CD14-positive monocyte (primary cell): ENCODE measurements at regions not wholly inside any gene's neighbourhood (a gene's known extent, or its start where the extent isn't known, plus 50 kb on each side); places are given as distances from the start of the nearest gene placed in this dataset.

Experiments used
- DNase-seq, 3 donors: peaks; one replicate each; pipeline ENCODE4 v3.0.0-alpha.2; 2011 to 2022
- H2AFZ ChIP-seq: 2 replicates; pipeline ENCODE4 v1.6.0; 2012; ENCODE audit warnings: mild to moderate bottlenecking, low read depth, low read length, inconsistent platforms; ENCODE audit not compliant: insufficient read depth, poor library complexity, severe bottlenecking
- H3K27ac ChIP-seq, 2 donors: 1 replicate in 1 of 2; 2 replicates in 1 of 2; pipeline ENCODE4 v1.5.1; 2012 to 2013; ENCODE audit warnings: low read length in 2 of 2, control low read depth in 1 of 2, inconsistent platforms in 1 of 2, low read depth in 1 of 2, mild to moderate bottlenecking in 1 of 2
- H3K27me3 ChIP-seq, 2 donors: one replicate each; pipeline versions ENCODE4 v1.6.0 to v1.6.1; 2011 to 2013; ENCODE audit warnings: low read length in 2 of 2; ENCODE audit not compliant: control insufficient read depth in 2 of 2, insufficient read depth in 2 of 2
- H3K36me3 ChIP-seq, 2 donors: replicated peaks in 1 of 2; 1 replicate in 1 of 2; 2 replicates in 1 of 2; pipeline versions ENCODE4 v1.5.1 to v1.6.1; 2012 to 2013; ENCODE audit warnings: low read length in 2 of 2, control low read depth in 1 of 2, inconsistent platforms in 1 of 2, mild to moderate bottlenecking in 1 of 2; ENCODE audit not compliant: insufficient read depth in 2 of 2, control insufficient read depth in 1 of 2
- H3K4me1 ChIP-seq, 2 donors: 1 replicate in 1 of 2; 2 replicates in 1 of 2; pipeline versions ENCODE4 v1.5.1 to v1.6.1; 2012 to 2013; ENCODE audit warnings: low read length in 2 of 2, control low read depth in 1 of 2, inconsistent platforms in 1 of 2, mild to moderate bottlenecking in 1 of 2, moderate library complexity in 1 of 2; ENCODE audit not compliant: insufficient read depth in 2 of 2, control insufficient read depth in 1 of 2
- H3K4me2 ChIP-seq: replicated peaks from 2 replicates; pipeline ENCODE3; 2012; ENCODE audit warnings: low read length, moderate library complexity, mild to moderate bottlenecking; ENCODE audit not compliant: poor library complexity, severe bottlenecking; ENCODE audit errors: extremely low read depth
- H3K4me3 ChIP-seq, 3 experiments: fragments of 200-600 bp in 1 of 3; sonication (generic) in 1 of 3; replicated peaks in 1 of 3; 1 replicate in 2 of 3; 2 replicates in 1 of 3; pipeline ENCODE4 v1.5.1; 2011 to 2013; ENCODE audit warnings: low read length in 3 of 3, mild to moderate bottlenecking in 3 of 3, control low read depth in 2 of 3, low read depth in 2 of 3, inconsistent platforms in 1 of 3, moderate library complexity in 1 of 3
- H3K79me2 ChIP-seq: 2 replicates; pipeline ENCODE4 v1.6.0; 2012; ENCODE audit warnings: mild to moderate bottlenecking, control low read depth, inconsistent platforms, low read length, moderate library complexity; ENCODE audit not compliant: insufficient read depth
- H3K9ac ChIP-seq: 2 replicates; pipeline ENCODE4 v1.6.0; 2017; ENCODE audit warnings: low read length, mild to moderate bottlenecking; ENCODE audit not compliant: insufficient read depth, poor library complexity, severe bottlenecking
- H3K9me3 ChIP-seq, 2 donors: replicated peaks in 1 of 2; 1 replicate in 1 of 2; 2 replicates in 1 of 2; pipeline versions ENCODE4 v1.5.1 to v1.6.1; 2012 to 2013; ENCODE audit warnings: low read length in 2 of 2, control low read depth in 1 of 2; ENCODE audit not compliant: control insufficient read depth in 1 of 2, insufficient read depth in 1 of 2
- H4K20me1 ChIP-seq: 2 replicates; pipeline ENCODE4 v1.6.0; 2012; ENCODE audit warnings: mild to moderate bottlenecking, low read length, control low read depth, moderate library complexity; ENCODE audit not compliant: insufficient read depth
- H3K27ac Mint-ChIP-seq, 7 donors: one replicate each; pipeline ENCODE4 v1.8.0; 2020; ENCODE audit warnings: mild to moderate bottlenecking in 7 of 7, mixed read lengths in 7 of 7, moderate library complexity in 6 of 7, inconsistent platforms in 2 of 7
- H3K27me3 Mint-ChIP-seq, 3 donors: one replicate each; pipeline ENCODE4 v1.8.0; 2021 to 2022; ENCODE audit warnings: low read depth in 3 of 3, mild to moderate bottlenecking in 3 of 3, mixed read lengths in 3 of 3, moderate library complexity in 3 of 3, inconsistent platforms in 1 of 3
- H3K36me3 Mint-ChIP-seq, 2 donors: one replicate each; pipeline ENCODE4 v1.8.0; 2020; ENCODE audit warnings: mixed read lengths in 2 of 2, inconsistent platforms in 1 of 2, mild to moderate bottlenecking in 1 of 2
- H3K4me1 Mint-ChIP-seq: one replicate; pipeline ENCODE4 v1.8.0; 2020; ENCODE audit warnings: mild to moderate bottlenecking, mixed read lengths
- H3K4me3 Mint-ChIP-seq, 2 donors: one replicate each; pipeline ENCODE4 v1.8.0; 2020; ENCODE audit warnings: mild to moderate bottlenecking in 2 of 2, mixed read lengths in 2 of 2, moderate library complexity in 1 of 2
- H3K9me3 Mint-ChIP-seq, 7 donors: one replicate each; pipeline ENCODE4 v1.8.0; 2020 to 2022; ENCODE audit warnings: mixed read lengths in 7 of 7, mild to moderate bottlenecking in 6 of 7, moderate library complexity in 6 of 7, inconsistent platforms in 2 of 7
- WGBS: methylation state at CpG from one replicate; pipeline ENCODE4 v1.1.5; 2013; ENCODE audit warnings: missing lambda C conversion rate; ENCODE audit not compliant: insufficient coverage; 5-methylcytosine and 5-hydroxymethylcytosine counted together
- intact Hi-C, 2 donors: fragments of 100-400 bp; cut with micrococcal nuclease; formaldehyde crosslinking; loops; one replicate each; pipeline versions ENCODE4 v1.15.0 to v1.15.1; 2023
- TF ChIP-seq, protein P1 (sequence below): fragments of 200-600 bp; IDR thresholded peaks from one replicate; pipeline ENCODE4 v1.8.0; 2022; ENCODE audit warnings: antibody characterized with exemption, mild to moderate bottlenecking

DNA sequence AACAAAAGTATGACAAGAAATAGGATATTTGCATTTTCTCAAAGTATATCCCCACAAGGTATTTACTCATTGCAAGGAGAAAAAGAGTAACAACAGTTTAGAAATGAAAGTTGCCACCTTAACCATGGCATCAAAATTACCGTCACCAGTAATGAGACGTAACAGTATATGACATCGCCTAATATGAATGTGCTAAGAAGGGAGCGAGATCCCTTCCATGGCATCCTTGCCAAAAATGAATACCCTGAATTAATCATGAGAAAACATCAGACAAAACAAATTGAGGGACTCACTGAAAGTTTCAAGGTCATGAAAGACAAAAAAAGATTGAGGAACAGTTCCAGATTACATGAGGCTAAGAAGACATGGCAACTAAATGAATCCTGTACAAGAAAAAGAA lies 78.9 kb upstream of the MROH9 start:
- intact Hi-C loops: no loop called here
- no peak for DNase-seq
- no peaks in the 10 kb centered on the region for H3K79me2 ChIP-seq
- H3K9ac ChIP-seq: no peak overlapping the region
- no peaks in the 10 kb centered on the region for H3K36me3 ChIP-seq
- no CpG with 5 or more reads among the region's 4 CpGs for WGBS
- peaks cover 0 to 5% (median 0%) of the 10 kb centered on the region in 7 donors for H3K9me3 Mint-ChIP-seq
- no peaks in the 10 kb centered on the region for H3K4me1 Mint-ChIP-seq
- H3K4me3 Mint-ChIP-seq: no peak overlapping the region
- H3K27ac Mint-ChIP-seq: no peak overlapping the region
- no peaks in the 10 kb centered on the region for H3K9me3 ChIP-seq
- no peak overlapping the region for H3K27ac ChIP-seq
- H2AFZ ChIP-seq: no peak overlapping the region
- H3K4me3 ChIP-seq: no peak overlapping the region
- no peaks in the 10 kb centered on the region for H3K27me3 ChIP-seq
- H3K27me3 Mint-ChIP-seq: peaks cover 0 to 3% (median 0%) of the 10 kb centered on the region in 3 donors
- H3K4me1 ChIP-seq: no peaks in the 10 kb centered on the region
- H3K36me3 Mint-ChIP-seq: no peaks in the 10 kb centered on the region
- TF ChIP-seq, protein P1, sequence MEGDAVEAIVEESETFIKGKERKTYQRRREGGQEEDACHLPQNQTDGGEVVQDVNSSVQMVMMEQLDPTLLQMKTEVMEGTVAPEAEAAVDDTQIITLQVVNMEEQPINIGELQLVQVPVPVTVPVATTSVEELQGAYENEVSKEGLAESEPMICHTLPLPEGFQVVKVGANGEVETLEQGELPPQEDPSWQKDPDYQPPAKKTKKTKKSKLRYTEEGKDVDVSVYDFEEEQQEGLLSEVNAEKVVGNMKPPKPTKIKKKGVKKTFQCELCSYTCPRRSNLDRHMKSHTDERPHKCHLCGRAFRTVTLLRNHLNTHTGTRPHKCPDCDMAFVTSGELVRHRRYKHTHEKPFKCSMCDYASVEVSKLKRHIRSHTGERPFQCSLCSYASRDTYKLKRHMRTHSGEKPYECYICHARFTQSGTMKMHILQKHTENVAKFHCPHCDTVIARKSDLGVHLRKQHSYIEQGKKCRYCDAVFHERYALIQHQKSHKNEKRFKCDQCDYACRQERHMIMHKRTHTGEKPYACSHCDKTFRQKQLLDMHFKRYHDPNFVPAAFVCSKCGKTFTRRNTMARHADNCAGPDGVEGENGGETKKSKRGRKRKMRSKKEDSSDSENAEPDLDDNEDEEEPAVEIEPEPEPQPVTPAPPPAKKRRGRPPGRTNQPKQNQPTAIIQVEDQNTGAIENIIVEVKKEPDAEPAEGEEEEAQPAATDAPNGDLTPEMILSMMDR: no peak
- no peaks in the 10 kb centered on the region for H4K20me1 ChIP-seq
- no peak overlapping the region for H3K4me2 ChIP-seq

DNA sequence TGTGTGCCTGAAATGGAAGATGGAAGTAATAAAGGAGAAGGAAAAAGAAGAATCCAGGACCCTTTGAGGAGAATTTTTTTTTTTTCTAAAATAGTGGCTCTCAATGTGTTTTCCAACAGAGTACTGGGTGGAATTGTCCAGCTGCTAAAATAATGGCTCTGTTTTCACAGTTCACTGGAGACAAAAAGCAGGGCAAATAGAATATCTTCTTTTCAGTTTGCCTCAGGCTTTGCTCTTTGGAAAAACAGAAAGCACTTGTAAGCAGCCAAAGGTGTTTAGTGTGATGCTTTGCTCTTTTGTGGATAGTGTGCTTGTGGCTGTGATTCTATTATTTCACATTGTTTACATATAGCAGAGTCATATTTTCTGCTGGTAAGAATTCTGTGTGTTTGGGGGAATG lies 77.4 kb upstream of the MROH9 start:
- H4K20me1 ChIP-seq: no peaks in the 10 kb centered on the region
- H3K9me3 Mint-ChIP-seq: peaks cover 0 to 5% (median 0%) of the 10 kb centered on the region in 7 donors
- H3K36me3 Mint-ChIP-seq: no peaks in the 10 kb centered on the region
- no peaks in the 10 kb centered on the region for H3K9me3 ChIP-seq
- no peak overlapping the region for H3K27ac ChIP-seq
- H2AFZ ChIP-seq: no peak overlapping the region
- H3K27me3 Mint-ChIP-seq: peaks cover 0 to 3% (median 0%) of the 10 kb centered on the region in 3 donors
- TF ChIP-seq, protein P1: no peak
- no peaks in the 10 kb centered on the region for H3K27me3 ChIP-seq
- no peak overlapping the region for H3K4me3 ChIP-seq
- H3K27ac Mint-ChIP-seq: no peak overlapping the region
- H3K4me1 Mint-ChIP-seq: no peaks in the 10 kb centered on the region
- H3K4me1 ChIP-seq: no peaks in the 10 kb centered on the region
- no peaks in the 10 kb centered on the region for H3K36me3 ChIP-seq
- intact Hi-C loops: no loop called here
- DNase-seq: no peak
- no peak overlapping the region for H3K9ac ChIP-seq
- H3K4me2 ChIP-seq: no peak overlapping the region
- H3K4me3 Mint-ChIP-seq: no peak overlapping the region
- no peaks in the 10 kb centered on the region for H3K79me2 ChIP-seq
